SK-N-MC (cell line): ENCODE measurements at regions not wholly inside any gene's neighbourhood (a gene's known extent, or its start where the extent isn't known, plus 50 kb on each side); places are given as distances from the start of the nearest gene placed in this dataset.
"Not testable (repeated sequence)": the region's sequence is repeated elsewhere in the genome, so short reads cannot be mapped to it uniquely, and the experiment has no call there.

ENCODE experiments used
- EZH2 ChIP-seq: fragments of 200-600 bp; sonication (generic); IDR thresholded peaks from one replicate; pipeline ENCODE4 v1.6.1; 2017; ENCODE audit warnings: antibody characterized with exemption
- POLR2AphosphoS5 ChIP-seq: IDR thresholded peaks from 2 replicates; pipeline ENCODE4 v1.6.1; 2012; ENCODE audit warnings: mild to moderate bottlenecking, low read depth, low read length, borderline replicate concordance

GRCh38 chr2:199533873-199534272, 76.1 kb upstream of the SATB2 start:
- TF ChIP-seq EZH2, POLR2AphosphoS5: not testable (repeated sequence)
